ENCODE measurements at regions not wholly inside any gene's neighbourhood (a gene's known extent, or its start where the extent isn't known, plus 50 kb on each side); places are given as distances from the start of the nearest gene placed in this dataset.

DNA sequence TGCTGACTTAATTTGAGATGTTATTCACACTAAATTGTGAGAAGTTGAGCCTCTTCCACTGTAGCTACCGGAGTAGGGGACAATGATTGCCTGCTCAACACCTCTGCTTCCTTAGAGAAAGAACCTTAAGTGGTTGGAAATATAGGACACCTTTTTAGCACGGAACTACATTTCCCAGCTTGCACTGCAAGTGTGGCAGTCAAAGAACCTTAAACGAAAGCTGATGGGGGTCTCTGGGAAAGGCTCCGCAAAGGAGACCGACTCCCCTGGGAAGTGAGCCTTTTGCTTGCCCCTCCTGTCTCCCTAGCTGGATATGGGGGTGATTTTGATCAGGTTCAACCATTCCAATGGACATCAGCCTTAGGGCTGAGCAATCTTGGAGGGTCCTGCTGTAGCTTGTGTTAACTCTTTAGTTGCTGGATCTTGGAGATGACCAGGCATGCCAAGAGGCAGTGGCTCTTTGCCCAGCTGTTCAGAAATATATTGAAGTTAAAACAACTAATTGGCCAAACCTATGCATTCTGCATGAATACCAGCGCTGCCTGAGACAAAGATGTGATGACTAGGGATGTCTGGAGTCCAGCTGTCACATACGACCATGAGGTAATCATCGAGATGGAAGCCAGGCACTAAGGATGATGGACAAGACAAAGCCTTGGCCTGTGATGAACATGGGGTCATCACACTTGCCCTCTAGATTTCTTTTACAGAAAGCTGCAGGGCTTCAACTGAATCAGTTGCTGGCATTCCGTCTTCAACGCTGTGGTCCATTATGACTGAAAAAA, 286.5 kb downstream of the FOXO1 start:
- Histone ChIP-seq H3K36me3 (ENCODE audit: low read depth) (no peaks in the 10 kb centered on the region), H3K4me1 (ENCODE audit: low read depth) (no peaks in the 10 kb centered on the region), H3K9me3 (no peaks in the 10 kb centered on the region), H3K4me3 (no peak overlapping the region)
- TF ChIP-seq, protein P1, sequence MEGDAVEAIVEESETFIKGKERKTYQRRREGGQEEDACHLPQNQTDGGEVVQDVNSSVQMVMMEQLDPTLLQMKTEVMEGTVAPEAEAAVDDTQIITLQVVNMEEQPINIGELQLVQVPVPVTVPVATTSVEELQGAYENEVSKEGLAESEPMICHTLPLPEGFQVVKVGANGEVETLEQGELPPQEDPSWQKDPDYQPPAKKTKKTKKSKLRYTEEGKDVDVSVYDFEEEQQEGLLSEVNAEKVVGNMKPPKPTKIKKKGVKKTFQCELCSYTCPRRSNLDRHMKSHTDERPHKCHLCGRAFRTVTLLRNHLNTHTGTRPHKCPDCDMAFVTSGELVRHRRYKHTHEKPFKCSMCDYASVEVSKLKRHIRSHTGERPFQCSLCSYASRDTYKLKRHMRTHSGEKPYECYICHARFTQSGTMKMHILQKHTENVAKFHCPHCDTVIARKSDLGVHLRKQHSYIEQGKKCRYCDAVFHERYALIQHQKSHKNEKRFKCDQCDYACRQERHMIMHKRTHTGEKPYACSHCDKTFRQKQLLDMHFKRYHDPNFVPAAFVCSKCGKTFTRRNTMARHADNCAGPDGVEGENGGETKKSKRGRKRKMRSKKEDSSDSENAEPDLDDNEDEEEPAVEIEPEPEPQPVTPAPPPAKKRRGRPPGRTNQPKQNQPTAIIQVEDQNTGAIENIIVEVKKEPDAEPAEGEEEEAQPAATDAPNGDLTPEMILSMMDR (IDR thresholded peaks at IDR 0.05), result no peak
- intact Hi-C loops (cut with DNase I, micrococcal nuclease), result no loop called here
- DNase-seq (no peak), ATAC-seq (no peak)

DNA sequence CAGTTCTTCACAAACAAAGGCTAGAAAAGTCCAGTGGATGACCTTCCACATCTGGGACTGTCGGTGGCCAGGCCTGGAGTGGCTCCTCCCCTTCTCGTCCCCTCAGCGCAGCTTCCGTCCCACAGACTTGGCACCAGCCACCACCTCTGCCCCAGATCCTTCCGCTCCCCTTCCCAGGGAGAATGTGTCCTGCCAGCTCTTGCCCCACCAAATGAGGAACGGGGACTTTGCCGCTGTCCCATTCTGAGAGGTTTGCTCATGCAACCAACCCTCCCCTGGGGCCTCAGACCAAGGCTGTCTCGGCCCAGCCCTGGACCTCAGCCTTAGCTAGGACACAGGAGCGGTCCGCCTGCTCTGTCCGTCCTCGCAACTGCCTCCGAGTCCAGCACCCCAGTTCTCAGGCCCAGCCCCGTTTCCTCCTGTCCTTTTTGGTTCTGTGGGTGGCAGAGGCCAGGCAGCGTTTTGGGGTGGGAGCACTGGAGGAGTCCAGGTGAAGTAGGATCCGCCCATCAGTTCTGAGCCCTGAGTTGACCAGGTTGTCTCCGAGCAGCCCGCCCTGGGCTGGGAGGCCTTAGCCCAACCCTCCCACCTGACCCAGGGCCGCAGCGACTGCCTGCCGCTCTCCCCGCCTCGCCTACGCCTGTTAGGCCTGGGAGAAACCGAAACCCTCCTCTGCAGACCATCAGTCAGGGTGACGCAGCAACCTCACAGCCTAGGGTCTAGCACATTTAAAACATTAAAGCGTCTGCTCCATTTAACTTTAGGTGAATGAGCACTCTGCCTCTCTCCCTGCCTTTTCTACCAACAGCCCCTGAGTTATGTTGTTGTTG, 284.3 kb downstream of the FOXO1 start:
- TF ChIP-seq, protein P1 (IDR thresholded peaks at IDR 0.05), result no peak
- DNase-seq, result no peak
- H3K4me1 ChIP-seq (ENCODE audit: low read depth), result no peaks in the 10 kb centered on the region
- ATAC-seq, result no peak
- H3K36me3 ChIP-seq (ENCODE audit: low read depth), result no peaks in the 10 kb centered on the region
- no peaks in the 10 kb centered on the region for H3K9me3 ChIP-seq
- no peak overlapping the region for H3K4me3 ChIP-seq
- intact Hi-C loops (cut with DNase I, micrococcal nuclease), result no loop called here

DNA sequence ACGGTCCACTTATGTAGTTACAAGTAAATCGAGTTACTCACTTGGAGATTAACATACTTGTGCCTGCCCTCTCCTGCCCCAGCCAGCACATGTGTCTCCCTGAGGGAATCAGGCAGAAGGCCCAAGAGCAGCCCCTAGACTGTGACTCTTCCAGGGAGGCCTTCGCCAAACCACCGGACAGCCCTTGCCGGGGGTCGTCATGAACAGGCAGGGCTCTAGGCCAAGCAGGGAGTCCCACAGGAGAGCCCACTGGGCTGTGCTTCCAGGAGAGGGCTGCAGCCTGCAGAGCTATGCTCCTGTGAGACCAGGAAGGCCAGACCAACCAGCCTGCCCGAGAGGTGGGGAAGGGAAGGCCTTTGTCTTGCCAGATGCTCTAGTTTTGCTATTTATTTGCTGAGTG, 283.3 kb downstream of the FOXO1 start:
- H3K4me1 ChIP-seq (ENCODE audit: low read depth), result no peaks in the 10 kb centered on the region
- H3K9me3 ChIP-seq, result no peaks in the 10 kb centered on the region
- no peak overlapping the region for H3K4me3 ChIP-seq
- TF ChIP-seq, protein P1 (IDR thresholded peaks at IDR 0.05), result no peak
- no peak for DNase-seq
- H3K36me3 ChIP-seq (ENCODE audit: low read depth), result no peaks in the 10 kb centered on the region
- ATAC-seq, result no peak
- intact Hi-C loops (cut with DNase I, micrococcal nuclease), result no loop called here

DNA sequence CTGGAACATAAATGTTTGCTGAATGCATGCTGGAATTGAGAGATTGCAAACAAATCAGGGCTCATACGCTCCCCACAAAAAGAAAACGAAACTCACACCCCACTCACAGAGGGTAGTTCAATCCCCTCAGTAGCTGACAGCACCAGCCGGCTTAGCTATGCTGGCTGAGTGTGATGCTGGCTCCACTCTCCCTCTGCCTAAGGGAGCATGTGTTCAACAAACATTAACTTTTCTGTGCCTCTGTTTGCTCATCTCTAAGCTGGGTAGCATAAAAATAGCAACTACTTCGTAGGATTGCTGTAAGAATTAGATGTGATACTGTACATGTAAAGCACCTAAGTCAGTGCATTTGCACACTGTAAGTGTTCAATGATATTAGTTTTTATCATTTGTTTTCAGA, 282.6 kb downstream of the FOXO1 start:
- TF ChIP-seq, protein P1 (IDR thresholded peaks at IDR 0.05), result no peak
- ATAC-seq, result no peak
- Histone ChIP-seq H3K9me3 (no peaks in the 10 kb centered on the region), H3K36me3 (ENCODE audit: low read depth) (no peaks in the 10 kb centered on the region), H3K4me1 (ENCODE audit: low read depth) (no peaks in the 10 kb centered on the region), H3K4me3 (no peak overlapping the region)
- intact Hi-C loops (cut with DNase I, micrococcal nuclease), result no loop called here
- DNase-seq, result no peak

DNA sequence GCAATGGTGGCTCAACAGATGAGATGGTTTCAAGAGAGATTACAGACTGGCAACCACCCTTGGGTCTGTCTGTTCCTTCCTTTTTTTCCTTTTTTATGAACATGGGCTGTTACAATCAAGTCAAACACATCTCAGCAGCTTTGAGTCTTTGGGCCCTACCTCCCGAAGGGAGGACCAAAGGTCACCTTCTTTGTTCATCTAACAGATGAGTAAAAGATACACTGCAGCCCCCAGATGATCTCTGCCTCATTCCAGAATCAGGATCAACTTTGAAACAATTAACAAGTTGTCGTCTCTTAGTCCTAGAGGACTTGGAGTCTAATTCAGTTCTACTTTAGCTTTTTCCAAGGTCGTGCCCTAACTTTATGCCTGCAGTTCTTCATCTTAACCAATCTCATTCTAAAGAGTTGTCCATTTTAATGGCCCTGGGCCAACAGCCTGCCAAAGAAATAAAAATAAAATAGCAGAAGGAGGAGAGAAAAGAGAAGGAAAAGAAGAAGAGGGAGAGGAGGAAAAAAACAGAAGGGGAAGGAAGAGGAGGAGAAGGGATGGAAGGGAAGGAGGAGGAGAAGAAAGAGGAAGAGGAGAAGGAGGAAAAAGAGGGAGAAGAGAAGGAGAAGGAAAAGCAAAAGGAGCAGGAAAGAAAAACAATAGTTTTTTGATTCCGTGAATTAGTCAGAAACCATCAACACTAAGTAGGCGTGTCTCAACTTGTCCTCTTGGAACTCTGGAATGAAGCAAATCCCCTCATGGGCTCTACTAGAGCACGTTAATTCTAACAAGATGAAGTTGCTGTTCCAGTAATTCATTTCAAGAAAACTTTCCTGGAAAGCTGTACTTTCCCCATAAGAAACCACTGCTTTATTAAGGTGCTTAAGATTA, 281.2 kb downstream of the FOXO1 start:
- intact Hi-C loops (cut with DNase I, micrococcal nuclease), result no loop called here
- TF ChIP-seq, protein P1 (IDR thresholded peaks at IDR 0.05), result no peak
- ATAC-seq, result no peak

More for the DNA sequence above, 281.2 kb downstream of the FOXO1 start:
- DNase-seq, result no peak
- Histone ChIP-seq H3K4me3 (no peak overlapping the region), H3K4me1 (ENCODE audit: low read depth) (no peaks in the 10 kb centered on the region), H3K9me3 (no peaks in the 10 kb centered on the region), H3K36me3 (ENCODE audit: low read depth) (no peaks in the 10 kb centered on the region)

Measured in mucosa of descending colon (tissue), 3 donors.